ENCODE measurements at regions not wholly inside any gene's neighbourhood (a gene's known extent, or its start where the extent isn't known, plus 50 kb on each side); places are given as distances from the start of the nearest gene placed in this dataset.
"Not testable (repeated sequence)": the region's sequence is repeated elsewhere in the genome, so short reads cannot be mapped to it uniquely, and the experiment has no call there.

DNA sequence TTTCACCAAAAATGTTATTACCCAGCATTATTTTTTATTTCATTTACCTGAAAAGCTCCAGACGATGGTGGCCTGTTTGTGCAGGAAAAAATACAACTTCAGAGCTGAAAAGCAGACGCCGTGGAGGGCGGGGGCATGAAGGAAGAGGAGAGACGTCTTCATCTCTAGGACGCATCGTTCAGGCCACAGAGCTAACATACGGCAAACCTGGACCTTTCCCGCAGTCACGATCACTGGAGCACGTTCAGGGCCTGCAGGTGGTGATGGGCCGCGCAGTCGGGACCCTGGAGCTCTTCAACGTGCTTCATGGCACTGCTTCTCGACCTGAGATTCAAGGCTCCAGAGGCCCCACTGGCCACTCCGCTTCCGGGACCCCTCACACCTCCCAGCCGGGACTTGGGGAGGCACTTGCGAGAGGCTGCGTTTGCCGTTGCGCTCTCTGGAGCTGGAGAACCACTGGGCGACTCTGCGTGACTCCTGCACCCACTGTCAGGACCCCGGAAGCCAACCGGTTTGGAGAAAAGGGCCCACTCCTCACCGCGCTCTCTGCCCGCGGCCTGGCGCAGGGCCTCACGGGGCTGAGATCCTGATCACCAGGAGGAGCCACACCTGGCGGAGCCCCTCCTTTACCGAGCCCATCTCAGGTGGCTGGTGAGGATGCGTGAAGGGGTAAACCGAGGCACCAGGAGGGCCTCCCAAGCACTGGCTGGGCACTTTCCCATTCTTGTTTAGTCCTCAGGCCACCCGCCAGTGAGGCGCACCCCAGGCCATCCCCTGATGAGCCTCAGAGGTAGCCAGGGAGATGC is 164.4 kb upstream of the AFDN start:
- DNase-seq, result no peak

DNA sequence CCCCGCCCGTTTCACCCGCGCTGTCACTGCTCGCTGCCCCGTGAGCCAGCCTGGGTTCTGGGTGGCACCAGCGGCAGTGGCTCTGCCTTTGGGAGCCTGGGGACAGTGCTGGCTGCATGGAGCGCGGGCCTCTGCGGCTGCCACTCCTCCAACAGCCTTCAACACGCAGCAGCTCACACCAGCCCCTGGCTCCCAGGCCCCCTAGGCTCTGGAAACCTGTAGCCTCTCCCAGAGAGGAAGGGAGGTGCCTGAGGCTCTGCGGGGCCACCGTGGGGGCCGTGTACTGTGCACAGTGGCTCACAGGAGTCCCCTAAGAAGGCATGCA is 163.9 kb upstream of the AFDN start:
- no peak for DNase-seq

- no peak for DNase-seq
Measured at GRCh38 chr6:167663316-167663715, 163.4 kb upstream of the AFDN start.

- no peak for DNase-seq
Measured at GRCh38 chr6:167663784-167664443, 162.8 kb upstream of the AFDN start.

- DNase-seq, result no peak
Measured at GRCh38 chr6:167664678-167665660, 161.7 kb upstream of the AFDN start.

DNA sequence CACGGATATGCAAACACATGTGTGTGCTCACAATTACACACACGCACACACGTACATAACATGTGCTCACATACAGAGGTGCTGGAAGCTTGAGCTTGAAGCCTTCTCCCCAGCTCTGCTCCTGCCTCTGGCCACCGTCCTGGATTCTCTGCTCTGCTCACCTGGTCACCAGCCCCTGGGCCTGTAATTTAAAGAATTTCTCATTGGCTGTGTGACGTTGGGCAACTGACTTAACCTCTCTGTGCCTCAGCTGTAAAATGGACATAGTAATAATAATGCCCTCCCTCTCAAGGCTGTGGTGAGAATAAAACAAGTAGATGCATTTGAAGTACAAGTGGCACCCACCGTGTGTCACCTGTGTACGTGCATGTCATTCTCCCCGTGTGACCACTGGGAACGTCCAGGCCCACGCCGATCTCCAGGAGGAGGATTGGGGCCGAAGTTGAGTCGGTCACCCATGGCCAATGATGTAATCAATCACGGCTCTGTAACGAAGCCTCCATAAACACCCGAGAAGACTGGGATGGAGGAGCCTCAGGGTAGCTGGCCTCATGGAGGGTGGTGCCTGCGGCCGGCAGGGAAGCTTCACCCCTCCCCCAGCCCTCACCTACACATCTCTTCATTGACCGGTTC is 160.9 kb upstream of the AFDN start:
- DNase-seq, result no peak

- no peak for DNase-seq
Measured at GRCh38 chr6:167666571-167667203, 160.0 kb upstream of the AFDN start.

- DNase-seq, result no peak
Measured at GRCh38 chr6:167667204-167668018, 159.3 kb upstream of the AFDN start.

DNA sequence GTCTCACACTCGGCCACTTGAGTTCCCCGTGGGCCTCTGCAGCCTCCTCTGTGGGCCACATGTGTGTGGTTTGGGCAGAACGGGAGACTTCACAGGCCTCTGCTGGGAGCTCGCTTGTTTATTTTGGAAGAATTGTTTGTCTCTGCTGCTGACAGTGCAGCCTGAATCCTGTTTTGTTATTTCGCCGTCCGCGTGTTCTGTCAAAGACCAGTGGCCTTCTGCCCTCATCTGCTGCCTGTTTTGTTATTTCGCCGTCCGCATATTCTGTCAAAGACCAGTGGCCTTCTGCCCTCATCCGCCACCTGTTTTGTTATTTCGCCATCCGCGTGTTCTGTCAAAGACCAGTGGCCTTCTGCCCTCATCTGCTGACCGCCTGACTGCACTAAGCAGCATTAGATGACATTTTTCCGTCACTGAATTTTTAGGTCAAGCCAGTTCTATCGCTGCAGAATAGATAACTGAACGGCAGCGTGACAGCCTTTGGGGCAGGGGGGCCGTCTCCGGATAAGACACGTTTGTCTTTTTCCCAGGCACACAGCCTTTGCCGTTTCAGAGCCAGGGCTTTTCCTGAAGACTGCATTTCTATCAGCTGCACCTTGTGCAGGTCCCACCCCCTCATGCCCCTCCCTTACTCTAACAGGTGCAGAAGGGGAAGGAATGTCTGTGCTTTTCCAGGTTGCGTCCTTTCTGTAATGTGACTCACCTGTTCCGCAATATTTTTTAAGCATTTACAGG is 158.5 kb upstream of the AFDN start:
- no peak for DNase-seq

GRCh38 chr6:167668754-167669552 is 157.8 kb upstream of the AFDN start:
- DNase-seq, result no peak

DNA sequence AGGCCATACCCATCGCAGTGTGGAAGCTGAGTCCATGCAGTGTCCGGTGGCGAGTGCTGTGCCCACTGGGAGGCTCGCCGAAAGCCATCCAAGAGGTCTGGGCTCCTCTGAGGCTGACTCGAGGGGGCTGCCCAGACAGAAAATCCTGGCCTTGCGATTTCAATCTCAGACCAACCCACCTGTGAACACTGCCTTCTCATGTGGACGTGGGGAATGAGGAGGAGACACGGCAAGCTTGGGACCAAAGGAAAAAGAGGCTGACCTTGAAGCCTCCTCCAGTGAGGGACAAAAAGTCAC is 157.2 kb upstream of the AFDN start:
- no peak for DNase-seq

DNA sequence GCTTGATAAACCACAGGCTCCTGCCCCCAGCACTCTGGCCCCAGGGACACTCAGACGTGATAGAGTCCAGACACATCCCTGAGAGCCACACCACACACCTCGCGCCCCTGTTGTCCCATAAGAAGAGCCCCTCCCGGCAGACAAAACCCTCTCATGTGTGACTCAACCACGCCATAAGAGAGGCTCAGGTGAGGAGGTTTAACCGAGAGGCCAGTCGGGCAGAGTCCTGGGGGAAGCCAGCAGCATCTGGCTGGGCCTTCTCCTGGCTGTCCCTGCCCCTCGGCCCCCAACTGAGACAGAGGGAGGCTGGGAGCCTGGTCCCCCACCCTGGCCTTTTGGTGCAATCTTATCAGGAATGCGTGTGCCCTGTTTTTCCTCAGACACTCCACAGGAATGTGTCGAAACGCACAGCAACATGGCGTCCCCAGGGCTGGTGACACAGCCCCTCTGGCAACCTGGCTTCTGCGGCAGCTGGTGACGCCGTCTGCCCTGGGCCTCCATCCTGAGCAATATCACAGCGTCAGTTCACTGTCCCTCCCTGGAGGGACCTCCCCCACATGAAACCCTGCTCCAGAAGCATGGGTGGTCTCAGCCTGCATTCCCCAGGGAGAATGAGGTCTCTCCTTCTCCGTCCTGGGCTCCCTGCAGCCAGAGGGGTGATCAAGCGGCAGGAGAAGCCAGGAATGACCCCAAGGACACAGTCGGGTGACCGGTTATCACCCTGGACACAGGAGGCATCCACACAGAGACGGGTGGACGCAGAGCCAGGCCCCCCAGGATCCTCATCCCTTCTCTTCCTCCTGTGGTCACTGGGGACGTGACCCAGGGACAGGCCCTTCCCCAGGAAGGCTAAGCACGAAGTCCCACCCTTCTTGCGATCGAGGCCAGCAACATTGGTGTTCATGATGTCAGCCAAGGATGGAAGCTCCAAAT is 156.6 kb upstream of the AFDN start:
- DNase-seq, result no peak

GRCh38 chr6:167670938-167671338 is 155.8 kb upstream of the AFDN start:
- DNase-seq, result no peak

GRCh38 chr6:167671379-167671976 is 155.2 kb upstream of the AFDN start:
- DNase-seq, result not testable (repeated sequence)

DNA sequence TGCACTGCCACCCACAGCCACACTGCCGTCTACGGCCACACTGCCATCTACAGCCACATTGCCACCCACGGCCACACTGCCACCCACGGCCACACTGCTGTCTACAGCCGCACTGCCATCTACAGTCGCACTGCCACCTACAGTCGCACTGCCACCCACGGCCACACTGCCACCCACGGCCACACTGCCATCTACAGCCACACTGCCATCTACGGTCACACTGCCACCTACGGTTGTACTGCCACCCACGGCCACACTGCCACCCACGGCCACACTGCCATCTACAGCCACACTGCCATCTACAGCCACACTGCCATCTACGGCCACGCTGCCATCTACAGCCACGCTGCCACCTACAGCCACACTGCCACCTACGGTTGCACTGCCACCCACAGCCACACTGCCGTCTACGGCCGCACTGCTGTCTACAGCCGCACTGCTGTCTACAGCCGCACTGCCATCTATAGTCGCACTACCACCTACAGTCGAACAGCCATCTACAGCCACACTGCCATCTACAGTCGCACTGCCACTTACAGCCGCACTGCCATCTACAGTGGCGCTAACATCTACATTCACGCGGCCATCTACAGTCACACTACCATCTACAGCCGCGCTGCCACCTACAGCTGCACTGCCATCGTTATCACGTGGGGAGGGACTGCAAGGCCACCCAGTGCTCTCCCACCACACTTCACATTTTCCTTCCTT is 154.6 kb upstream of the AFDN start:
- DNase-seq, result no peak

DNA sequence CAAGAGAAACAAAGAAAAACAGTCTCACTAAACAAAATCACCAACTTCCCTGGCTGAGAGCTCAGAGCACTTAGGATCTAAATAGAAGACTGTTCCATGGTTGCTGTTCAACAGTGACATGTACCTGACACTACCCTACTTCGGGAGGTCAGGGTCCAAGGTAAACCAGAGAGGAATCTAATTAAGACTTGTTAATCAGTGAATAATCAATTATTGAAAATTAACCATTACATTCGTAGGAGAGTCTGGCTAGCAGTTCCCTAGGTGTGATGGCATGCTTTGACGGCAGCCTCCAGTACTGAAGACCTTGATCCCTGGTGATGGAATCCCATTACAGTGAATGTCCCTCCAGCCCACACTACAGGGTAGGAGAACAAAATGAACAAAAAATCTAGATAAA is 154.0 kb upstream of the AFDN start:
- no peak for DNase-seq

- no peak for DNase-seq
Measured at GRCh38 chr6:167673946-167674345, 152.8 kb upstream of the AFDN start.

DNA sequence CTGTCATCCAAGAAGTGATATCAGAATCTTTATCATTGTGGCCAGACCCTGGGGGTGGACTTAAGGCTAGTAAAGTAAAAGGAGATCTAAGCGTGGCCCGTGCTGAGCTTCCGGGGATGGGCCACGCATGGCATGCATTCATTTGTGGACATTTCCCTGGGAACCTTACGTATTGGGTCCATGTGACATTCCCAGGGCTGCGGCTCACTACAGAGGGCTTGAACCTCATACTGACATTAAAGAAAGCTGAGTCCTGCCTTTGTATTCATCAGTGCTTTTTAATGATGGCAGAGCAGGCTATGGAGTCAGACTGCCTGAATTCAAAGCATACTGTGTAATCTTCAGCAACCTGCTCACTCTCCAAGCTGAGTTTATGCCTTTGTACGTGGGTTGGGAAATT is 152.2 kb upstream of the AFDN start:
- no peak for DNase-seq

Data from NCI-H345 (cell line).